AG04449 (cell line): ENCODE measurements at regions not wholly inside any gene's neighbourhood (a gene's known extent, or its start where the extent isn't known, plus 50 kb on each side); places are given as distances from the start of the nearest gene placed in this dataset.

Source experiments
- CTCF ChIA-PET: fragments of 350-600 bp; formaldehyde crosslinking; extraction: SDS; loops from one replicate; lab custom pipeline; 2021; ENCODE audit warnings: antibody characterized with exemption; lab: Yijun Ruan, JAX
- POLR2A ChIA-PET: fragments of 400-600, 350-600 bp; formaldehyde crosslinking; extraction: SDS; loops from one replicate; lab custom pipeline; 2020; ENCODE audit warnings: antibody characterized with exemption, inconsistent platforms; lab: Yijun Ruan, JAX
- DNase-seq: peaks from one replicate; pipeline ENCODE4 v3.0.0-alpha.2; 2010; ENCODE audit warnings: low read depth, low spot score
- H3K4me3 ChIP-seq: 2 replicates; pipeline ENCODE4 v1.5.1; 2011; ENCODE audit warnings: low read depth, mild to moderate bottlenecking, control low read depth, low read length
- CTCF ChIP-seq: IDR thresholded peaks from one replicate; pipeline ENCODE4 v1.5.1; 2011; ENCODE audit warnings: mild to moderate bottlenecking, moderate library complexity, low read length, control low read depth, inconsistent platforms; ENCODE audit not compliant: insufficient read depth; ENCODE audit errors: missing control alignments

GRCh38 chr1:29986986-29987385, 736.4 kb downstream of the MATN1 start:
- ChIA-PET POLR2A (no interaction called here), CTCF (no interaction called here)
- no peak for TF ChIP-seq CTCF
- H3K4me3 ChIP-seq: no peak overlapping the region
- DNase-seq: no peak

DNA sequence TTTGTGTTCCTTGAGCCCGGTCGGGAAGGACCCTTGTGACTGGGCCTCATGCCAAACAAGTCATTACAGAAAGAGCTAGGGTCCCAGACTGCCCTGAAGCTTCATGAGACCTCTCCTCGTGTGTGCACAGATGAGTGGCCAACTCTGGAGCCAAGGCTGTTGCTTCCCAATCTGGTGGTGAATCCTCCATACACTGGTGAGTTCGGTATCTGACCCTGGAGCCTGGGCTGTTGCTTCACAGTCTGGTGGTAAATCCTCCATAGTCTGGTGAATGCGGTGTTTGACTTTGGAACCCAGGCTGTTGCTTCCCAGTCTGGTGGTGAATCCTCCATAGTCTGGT, 737.8 kb downstream of the MATN1 start:
- POLR2A ChIA-PET: no interaction called here
- no peak overlapping the region for H3K4me3 ChIP-seq
- CTCF ChIA-PET: no interaction called here
- no peak for DNase-seq
- TF ChIP-seq CTCF: no peak

GRCh38 chr1:29984862-29985605, 738.4 kb downstream of the MATN1 start:
- no peak for TF ChIP-seq CTCF
- ChIA-PET POLR2A (no interaction called here), CTCF (no interaction called here)
- no peak overlapping the region for H3K4me3 ChIP-seq
- DNase-seq: no peak

GRCh38 chr1:29984166-29984861, 739.1 kb downstream of the MATN1 start:
- no peak for TF ChIP-seq CTCF
- ChIA-PET POLR2A (no interaction called here), CTCF (no interaction called here)
- no peak overlapping the region for H3K4me3 ChIP-seq
- no peak for DNase-seq

DNA sequence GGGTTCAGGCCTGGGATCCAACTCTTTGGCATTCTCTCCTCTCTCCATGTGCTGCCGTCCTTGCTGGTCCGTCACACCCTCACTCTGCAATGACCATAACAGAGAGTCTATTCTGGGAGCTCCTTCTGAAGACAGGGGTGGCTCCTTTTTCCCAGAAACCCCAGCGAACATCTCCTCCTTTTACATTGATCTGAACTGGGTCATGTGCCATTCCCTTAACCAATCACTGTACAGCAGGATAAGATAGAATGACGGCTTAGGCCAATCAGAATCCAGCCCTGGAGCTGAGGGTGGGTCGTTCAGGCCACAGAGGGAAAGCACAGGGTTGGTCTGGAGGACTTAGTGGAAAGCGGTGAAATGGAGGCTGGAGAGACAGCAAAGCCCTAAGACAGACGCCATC, 740.1 kb downstream of the MATN1 start:
- CTCF ChIA-PET: no interaction called here
- no peak overlapping the region for H3K4me3 ChIP-seq
- POLR2A ChIA-PET: no interaction called here
- DNase-seq: no peak
- no peak for TF ChIP-seq CTCF

DNA sequence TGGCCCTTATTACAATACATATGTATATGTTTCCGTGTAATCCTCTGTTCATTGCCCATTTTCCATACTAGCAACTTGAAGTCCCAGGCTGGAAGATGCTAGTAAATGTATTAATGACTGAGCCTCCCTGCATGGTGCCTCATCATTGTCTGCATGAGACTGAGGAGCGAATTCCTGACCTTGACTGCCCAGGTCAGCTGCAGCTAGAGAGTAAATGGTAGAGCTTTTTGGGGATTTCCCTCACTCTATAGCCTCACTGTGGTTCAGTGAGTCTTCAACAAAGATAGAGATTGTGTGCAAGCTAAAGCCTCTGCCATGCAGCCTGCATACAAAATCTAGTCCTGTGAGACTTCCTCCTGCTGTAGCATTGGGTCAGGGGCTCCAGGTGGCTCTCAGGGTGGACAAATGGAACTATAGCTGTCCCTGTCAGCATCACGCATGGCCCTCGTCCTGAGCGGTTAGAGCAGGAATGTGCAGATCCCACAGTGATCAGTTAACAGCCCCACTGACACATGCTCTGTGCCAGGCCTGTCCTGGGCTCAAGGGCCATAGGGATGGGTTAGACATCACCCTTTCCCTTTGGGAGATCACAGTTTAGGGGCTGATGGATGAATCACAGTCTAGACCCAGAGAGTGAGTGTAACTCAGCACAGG, 741.7 kb downstream of the MATN1 start:
- no peak overlapping the region for H3K4me3 ChIP-seq
- CTCF ChIA-PET: no interaction called here
- TF ChIP-seq CTCF: no peak
- POLR2A ChIA-PET: no interaction called here
- DNase-seq: no peak
